NCI-H460 (cell line): ENCODE measurements at regions not wholly inside any gene's neighbourhood (a gene's known extent, or its start where the extent isn't known, plus 50 kb on each side); places are given as distances from the start of the nearest gene placed in this dataset.

Source experiments
- DNase-seq: peaks from one replicate; pipeline ENCODE4 v3.0.0-alpha.2; 2016; ENCODE audit warnings: low read depth; ENCODE audit errors: extremely low read depth

GRCh38 chr5:145130996-145131395, 704.1 kb downstream of the PRELID2 start:
- no peak for DNase-seq

- no peak for DNase-seq
These were observed 705.3 kb downstream of the PRELID2 start for GRCh38 chr5:145129797-145130196.

DNA sequence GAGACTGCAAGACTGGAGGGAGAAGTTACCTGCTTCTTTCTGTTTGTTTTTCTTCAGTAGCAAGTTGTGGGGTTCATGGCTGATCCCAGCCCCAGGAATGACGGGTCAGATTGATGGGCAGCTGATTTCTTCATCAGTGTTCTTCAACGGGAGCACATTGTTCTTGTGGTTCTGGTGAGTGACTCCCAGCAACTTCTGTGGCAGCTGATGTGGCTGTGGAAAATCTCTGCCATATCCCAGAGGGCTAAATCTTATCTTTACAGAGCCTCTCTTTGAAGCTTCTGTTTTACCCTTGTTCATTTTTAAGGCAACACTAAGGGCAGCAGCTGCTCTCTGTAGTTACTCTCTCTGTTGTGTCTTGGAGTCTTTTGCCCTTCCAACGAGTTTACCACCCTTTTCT, 710.3 kb downstream of the PRELID2 start:
- no peak for DNase-seq

- DNase-seq: no peak
These were observed 716.5 kb downstream of the PRELID2 start for GRCh38 chr5:145118611-145119010.

GRCh38 chr5:145118127-145118526, 717.0 kb downstream of the PRELID2 start:
- DNase-seq: no peak

DNA sequence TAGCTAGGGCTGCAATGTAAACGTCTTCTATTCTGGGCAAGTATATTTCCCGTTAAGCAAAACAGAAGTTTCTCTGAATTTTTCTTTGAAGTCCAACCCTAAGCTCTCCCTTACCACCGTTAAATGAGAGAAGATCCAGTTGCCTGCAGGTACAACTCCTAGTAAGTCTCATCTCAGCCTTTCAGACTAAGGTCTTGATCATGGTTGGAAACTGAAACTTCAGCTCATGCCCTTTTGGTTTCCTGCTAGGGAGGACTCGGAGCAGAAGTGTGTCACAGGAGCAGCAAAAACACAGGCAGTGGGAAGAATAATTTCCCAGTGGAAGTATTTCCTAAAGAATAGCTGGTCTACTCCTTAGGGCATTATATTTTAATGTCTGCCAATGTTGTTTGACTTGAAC, 717.9 kb downstream of the PRELID2 start:
- DNase-seq: no peak

DNA sequence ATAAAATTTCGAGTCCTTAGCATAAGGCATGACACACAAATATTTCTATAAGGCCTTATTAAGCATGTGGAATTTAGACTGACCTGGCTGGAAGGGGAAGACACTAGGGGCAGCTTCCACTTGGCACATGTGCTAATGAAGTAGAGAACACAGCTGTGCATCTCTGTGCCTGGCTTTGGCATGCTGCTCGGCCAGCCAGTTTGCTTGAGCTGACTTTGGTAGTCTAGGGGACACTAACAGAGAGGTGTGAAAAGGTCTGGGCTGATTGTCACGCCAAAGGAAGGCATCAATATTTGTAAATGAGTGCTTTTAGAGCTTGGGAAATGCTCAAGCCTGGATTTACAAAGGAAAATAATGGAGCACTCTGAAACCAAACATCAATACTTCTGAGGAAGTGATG, 723.7 kb downstream of the PRELID2 start:
- no peak for DNase-seq

DNA sequence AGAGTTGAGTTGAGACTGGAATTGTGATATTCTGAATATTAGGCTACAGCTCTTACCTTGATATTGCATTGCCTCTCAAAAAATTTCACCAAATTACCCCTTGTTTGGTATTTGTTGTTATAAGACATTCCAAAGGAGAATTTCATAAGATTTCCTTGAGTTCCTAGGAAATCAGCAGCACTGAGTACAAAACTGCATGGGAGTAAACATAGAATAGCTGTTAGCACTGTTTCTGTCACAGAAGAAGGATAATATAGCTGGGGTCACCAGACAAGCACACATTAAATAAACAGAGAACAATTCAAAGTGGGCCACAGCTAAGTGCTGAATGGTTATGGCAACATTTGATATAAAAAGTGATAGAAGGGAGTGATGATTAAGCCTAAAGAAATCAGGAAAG, 724.3 kb downstream of the PRELID2 start:
- DNase-seq: no peak

- DNase-seq: no peak
These were observed 725.0 kb downstream of the PRELID2 start for GRCh38 chr5:145110181-145110580.

GRCh38 chr5:145105384-145105783, 729.8 kb downstream of the PRELID2 start:
- no peak for DNase-seq

DNA sequence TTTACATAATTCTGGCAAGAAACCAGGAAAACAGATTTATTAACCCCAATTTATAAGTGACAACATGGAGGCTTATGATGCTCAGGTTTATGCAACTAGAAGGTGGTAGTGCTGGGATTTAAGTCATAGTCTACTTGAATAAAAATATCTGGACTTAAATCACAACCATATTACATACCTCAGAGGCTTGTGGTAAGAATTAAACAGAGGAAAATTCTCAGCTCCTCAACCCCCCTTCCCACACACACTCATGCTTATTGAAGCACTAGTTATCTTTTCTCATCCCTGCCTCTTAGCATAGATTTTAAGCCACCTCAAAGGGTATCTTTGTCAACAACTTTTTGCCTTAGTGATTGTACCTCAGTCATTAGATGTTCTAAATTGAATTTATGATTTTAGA, 731.0 kb downstream of the PRELID2 start:
- no peak for DNase-seq

DNA sequence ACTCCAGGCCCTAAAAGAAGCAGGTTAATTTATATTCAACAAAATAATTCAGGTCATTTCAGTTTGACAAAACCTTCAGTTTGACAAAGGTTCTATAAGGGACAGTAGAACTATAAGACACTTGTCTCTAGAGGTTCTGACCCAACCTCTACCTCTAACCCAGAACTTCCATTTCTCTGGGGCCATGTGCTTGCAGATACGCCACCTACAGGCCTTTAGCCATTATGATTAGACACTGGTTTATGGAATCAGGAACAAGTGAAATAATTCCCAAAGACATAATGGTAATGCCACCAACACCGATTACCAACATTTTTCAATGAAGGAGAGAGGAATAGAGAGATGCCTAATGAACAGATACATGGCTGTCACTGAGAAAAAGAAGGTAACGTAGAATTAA, 733.9 kb downstream of the PRELID2 start:
- no peak for DNase-seq

GRCh38 chr5:145090115-145090514, 745.0 kb downstream of the PRELID2 start:
- no peak for DNase-seq

DNA sequence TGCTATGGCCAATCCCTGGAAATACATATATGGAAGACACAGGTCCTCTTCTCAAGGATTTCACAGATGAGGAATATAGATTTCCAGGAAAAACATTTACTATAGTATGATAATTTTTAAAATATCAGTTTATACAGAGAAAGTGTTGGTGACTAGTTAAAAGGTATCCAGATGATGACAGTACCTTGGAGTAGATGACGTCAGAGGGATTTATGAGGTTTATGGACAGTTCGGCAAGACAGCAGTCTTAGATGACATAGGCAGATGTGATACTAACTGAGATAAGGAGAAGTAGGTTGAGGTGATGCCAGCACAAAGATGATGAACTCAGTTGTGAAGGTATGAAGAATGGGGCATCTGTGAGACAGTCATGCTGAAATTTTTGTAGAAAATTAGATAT, 750.3 kb downstream of the PRELID2 start:
- no peak for DNase-seq

DNA sequence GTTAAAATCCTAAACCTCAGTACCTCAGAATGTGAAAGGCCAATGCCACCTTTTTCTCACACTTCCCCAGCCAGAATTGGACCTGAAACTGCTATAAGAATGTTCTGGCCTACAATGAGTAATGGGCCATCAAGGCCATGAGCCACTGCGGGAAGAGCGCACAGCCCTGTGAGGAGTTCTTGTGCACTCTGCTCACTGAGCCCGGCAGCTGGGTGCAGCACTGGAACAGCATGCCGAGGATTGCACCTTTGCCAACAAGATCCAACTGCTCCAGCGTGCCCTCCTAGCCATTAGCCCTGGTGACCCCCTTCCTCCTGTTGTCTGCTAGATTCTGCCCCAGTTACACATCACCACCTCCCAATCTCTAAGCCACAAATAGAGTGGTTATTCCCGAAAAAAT, 758.1 kb downstream of the PRELID2 start:
- no peak for DNase-seq

GRCh38 chr5:145076040-145076439, 759.1 kb downstream of the PRELID2 start:
- DNase-seq: no peak

GRCh38 chr5:145072889-145073288, 762.3 kb downstream of the PRELID2 start:
- no peak for DNase-seq

GRCh38 chr5:145068721-145069120, 766.4 kb downstream of the PRELID2 start:
- no peak for DNase-seq

DNA sequence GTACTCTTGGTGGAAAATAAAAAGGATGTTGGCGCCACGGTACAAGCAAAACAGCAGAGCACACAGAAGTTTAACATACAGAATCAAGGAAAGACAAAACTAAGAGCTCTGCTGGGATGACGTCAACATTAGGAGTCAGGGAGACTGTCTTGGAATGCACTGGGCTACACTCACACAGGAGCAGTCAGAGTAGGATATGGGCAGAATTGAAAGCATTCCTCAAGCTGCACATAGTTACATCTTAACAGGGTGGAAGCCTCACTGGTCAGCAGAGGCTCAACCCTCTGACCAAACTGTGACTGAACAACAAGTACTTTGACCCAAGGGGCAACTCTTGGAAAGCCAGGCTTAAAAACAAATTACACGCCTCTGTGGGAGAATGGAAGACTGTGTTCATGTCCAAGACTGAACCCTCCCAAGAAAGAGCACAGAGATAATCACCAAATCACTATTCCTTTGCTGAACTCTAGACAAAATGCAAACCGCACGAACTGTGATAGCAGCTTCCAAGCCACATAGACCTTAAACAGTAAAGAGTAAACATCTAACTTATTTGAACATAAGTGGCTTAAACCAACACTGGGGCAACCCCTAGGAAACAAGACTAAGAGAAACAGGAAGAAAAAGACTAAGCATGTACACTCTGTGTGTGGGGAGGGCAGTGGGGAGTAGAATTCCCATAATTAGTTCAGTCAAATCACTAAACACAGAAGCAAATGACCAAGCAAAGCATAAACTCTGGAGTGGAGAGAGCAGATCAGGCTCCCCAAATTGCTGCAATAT, 772.7 kb downstream of the PRELID2 start:
- DNase-seq: no peak

DNA sequence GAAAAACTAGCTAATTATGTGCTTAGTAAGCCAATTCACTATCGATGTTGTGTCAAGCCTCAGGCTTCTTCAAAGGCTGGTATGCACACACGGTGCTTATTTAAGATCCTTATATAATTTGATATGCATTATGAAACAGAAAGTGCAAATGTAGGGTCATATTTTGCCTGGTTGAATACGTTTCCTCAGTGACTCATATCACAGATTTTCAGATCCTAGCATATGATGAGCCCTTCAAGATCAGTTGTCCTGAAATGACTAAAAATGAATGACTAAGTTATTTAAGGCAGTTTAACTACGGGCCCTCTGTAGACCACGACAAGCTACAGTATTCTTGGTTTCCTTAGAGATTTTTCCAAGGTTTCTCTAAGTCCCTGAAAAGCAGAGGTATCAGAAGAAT, 778.3 kb downstream of the PRELID2 start:
- no peak for DNase-seq

- no peak for DNase-seq
These were observed 785.0 kb downstream of the PRELID2 start for GRCh38 chr5:145050181-145050580.

DNA sequence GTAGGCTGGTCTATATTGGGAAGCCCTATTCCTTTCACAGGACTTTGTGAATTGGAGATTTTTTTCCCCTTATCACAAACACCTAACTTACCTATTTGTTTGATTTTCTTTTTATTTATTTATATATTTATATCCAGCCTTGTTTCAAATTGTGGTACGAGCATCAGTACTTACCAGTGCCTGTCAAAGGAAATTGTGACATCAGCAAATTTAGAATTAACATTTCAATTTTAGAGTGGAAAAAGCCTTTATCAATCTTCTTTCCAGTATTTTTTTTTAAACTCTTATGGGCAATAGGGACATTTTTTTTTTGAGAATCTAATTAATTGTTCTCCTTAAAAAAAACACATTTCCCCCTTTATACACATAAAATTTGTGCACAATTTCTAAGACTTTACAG, 790.2 kb downstream of the PRELID2 start:
- no peak for DNase-seq

DNA sequence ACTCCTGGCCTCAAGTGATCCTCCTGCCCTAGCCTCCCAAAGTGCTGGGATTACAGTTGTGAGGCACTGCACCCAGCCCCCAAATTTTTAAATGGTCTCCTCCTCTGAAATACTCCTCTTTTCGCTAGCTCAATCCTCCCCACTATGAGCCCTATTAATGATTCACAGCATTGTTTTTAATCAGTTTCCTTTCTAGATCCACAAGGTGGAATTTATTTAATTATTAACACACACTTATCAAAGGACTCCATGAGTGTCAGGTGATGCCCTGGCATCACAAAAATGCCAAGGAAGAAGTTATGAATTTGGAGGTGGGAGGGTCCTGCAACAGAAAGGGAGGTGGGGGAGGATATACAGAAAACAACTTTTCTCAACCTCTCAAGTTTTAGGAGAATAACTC, 806.5 kb downstream of the PRELID2 start:
- DNase-seq: no peak
